GM21528 (cell line): ENCODE measurements at regions not wholly inside any gene's neighbourhood (a gene's known extent, or its start where the extent isn't known, plus 50 kb on each side); places are given as distances from the start of the nearest gene placed in this dataset.

Experiments
- ATAC-seq: cut with Tn5 transposase; IDR thresholded peaks from one replicate; pipeline ENCODE4 v1.9.1; 2021; ENCODE audit warnings: mild to moderate bottlenecking, moderate library complexity; ENCODE audit not compliant: unreplicated experiment, low FRiP score

DNA sequence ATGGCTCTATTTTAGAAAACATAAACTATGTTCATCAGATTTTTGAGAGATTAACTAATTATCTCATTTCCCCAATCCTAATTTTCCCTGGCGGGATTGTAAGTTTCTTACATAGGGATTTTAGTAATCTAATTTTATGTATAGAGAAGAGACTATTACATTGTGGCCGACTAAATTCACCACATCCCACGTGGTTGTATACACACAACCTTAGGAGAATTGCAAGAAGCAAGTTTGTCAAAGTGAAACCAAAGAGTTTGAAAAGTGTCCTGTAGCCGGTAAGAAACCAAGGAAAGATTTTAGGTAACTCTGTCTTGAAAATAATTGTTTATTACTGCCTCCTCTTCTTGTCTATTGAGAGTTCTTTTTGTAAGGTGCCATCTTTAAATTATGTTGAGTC, 550.6 kb downstream of the LTN1 start:
- ATAC-seq, result no peak

DNA sequence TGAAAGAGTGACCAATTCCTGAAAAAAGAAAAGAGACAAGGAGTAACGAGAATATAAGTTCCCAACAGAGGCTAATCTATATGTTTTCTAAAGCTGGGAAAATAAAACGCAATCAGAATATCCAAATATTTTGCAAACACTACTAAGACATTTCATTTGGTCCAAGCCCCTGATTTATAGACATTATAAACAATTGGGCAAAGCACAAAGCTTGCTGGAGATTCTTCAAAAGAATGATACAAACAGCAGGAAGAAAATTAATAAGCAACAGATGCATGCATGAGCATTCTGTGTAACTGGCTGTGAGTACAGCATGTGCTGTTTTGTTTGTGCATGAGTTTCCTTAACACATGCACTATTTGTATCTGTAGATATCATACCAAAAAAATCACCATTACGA, 552.9 kb downstream of the LTN1 start:
- ATAC-seq, result no peak

DNA sequence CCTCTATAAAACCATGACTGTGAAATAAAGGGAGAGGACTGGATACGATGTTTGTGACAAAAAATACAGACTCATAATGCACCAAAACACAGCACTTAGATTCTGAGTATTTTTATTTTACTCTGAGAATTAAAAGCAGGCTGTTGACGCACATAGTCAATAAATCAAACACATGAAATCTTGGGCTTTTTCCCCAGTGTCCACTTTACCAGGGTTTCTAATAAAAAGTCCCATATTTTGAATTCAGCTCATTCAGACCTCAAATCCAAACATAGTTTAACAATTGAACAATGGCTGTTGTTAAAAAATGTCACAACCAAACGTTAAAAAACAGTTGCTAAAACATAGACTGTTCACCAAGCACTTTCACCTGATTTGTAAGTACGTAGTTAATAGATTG, 553.4 kb downstream of the LTN1 start:
- no peak for ATAC-seq

DNA sequence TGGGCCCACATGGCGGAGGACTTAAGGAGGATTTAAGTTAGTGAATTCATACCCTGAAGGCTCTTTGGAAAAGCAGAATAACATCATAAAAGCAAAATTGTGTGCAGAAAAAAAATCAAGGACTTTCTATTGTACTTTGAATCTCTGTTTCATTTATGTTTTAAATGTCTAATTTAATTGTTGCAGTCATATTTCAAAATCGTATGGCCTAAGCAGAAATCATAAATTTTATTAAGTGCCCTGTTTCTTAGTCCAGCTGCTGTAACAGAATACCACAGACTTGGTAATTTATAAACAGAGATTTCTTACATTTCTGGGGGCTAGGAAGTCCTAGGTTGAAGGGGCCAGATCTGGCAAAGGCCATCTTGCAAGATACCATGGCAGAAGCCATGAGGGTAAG, 555.6 kb downstream of the LTN1 start:
- no peak for ATAC-seq

DNA sequence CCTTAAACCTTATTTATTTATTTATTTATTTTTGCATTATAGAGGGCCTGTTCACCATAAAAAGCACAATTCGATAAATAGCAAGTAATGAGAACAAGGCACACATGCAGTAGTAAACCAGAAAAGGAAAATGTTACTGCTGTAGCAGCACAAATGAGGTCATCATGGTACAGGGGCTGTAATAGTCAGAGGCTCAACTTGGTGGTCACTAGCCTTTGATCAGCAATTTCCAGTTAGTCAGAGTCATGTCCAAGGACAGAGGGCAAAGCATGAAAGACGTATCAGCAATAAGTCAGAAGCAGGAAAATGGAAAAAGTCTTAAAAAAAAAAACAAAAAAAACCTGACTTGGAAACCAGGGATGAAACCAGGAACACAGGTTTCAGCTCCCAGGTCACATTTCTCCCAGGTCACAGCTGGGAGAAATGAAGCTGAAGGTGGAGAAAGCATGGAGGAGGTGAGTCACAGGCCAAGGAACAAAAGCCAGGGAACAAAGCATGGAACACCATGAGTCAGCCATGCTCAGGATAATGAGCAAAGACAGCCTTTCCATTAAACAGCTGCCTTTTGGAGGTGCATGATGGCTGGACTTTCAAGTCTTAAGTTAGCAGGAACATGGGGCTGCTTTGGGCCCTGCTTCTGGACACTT, 556.3 kb downstream of the LTN1 start:
- ATAC-seq, result no peak

DNA sequence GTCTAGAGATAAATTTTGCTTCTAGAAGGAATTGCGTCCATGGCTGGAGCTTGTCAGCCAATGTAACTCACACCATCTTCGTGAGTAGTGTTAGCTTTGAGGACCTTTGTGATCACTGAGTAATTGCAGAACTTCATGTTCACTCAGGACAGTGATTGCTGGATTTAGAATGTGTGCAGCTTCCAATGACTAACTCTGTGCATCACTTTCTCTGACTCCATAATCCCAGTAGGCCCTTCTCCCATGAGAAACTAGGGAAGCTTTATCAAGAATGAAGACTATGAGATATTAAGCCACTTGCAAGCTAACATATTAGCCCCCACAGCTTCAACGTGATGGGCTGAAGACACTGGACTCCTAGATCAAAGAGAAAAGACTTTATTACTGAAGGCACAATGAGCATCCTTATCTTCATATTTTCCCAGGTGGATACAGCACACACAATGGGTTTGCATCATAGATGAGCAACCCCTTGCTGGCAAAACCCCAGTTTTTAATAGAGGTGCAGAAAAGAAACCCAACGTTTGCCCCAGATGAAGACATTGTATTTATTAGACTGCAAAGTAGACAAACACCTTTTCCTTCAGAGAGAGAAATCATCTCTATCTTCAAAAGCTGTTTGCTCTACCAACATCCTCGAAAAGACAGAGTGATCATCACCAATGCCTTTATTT, 561.0 kb downstream of the LTN1 start:
- ATAC-seq, result no peak

DNA sequence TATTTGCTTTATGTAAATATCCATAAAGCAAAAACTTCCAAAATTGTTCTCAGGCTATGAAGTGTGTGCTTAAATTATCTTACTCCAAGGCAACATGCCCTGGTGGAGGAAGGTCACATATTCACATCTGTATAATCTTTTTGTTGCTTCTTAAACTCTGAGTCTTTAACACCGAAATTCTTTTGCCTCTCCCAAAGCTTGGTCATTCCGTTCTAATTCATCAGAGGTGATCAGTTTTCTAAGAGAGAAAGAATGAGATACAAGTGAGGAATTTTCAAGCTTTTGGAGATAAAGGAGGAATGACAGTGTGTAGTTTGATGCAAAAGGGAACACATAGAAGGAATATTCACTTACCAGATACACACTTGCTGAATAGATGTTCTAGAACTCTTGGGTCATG, 561.7 kb downstream of the LTN1 start:
- ATAC-seq, result no peak

DNA sequence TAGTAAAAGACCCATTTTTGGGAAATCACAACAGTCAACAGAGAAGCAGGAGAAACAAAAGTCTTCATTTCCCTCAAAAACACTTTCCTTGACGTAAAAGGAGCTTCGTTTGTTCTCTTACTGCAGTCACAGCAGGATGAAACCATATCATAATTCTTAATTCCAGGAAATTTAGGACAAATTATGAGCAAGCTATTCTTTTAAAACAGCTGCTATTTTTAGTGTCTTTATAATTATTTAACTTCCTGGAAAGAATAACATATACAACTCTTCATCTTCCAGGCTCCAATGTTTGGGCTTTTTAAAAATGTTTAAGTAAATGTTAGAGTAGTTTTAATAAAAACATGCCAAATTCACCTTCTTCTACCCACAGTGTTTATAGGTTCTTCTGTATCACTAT, 563.5 kb downstream of the LTN1 start:
- ATAC-seq, result no peak

DNA sequence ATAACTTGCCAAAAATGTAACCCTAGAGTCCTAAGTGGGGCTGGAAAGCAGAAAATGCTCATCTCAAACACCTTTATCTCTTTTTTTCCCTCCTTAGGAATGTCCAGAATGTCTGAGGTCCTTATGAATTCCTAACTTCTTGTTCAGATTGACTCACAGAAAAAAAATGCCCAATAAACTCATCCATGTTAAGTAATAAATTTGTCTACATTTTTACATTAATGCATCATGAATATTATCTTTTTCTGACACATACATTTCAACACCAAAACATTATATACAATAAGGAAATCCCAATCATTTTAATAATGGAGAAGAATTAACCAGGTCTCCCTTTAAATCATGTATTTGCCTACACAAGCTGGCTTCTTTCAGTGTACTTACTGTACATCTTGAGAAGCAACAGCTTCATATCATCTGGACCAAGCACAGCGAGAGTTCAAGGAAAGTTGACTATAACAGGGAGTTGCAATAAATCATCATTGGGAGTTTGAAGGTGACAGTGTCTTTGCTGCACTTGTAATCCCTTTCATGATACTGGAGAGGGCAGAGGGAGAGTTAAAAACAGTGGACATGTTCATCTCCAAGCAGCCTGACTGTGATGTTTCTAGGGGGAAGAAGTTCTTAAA, 565.2 kb downstream of the LTN1 start:
- no peak for ATAC-seq

DNA sequence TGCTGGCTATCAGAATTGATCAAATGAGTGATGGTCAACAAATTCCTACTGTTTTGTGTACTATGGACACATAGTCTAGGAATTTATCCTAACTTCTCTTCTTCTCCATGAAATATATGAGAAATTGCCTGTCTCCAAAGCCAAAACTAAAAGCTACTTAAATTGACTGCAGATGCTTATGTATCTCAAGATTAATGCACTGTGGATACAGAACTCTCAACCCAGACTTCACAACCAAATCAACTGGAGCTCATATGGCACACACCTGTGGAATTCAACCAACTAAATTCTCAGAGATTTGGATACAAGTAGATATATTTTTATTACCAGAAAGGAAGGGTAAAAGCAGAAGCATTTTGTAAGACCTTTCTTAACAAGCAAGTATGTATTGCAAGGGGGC, 566.1 kb downstream of the LTN1 start:
- no peak for ATAC-seq

DNA sequence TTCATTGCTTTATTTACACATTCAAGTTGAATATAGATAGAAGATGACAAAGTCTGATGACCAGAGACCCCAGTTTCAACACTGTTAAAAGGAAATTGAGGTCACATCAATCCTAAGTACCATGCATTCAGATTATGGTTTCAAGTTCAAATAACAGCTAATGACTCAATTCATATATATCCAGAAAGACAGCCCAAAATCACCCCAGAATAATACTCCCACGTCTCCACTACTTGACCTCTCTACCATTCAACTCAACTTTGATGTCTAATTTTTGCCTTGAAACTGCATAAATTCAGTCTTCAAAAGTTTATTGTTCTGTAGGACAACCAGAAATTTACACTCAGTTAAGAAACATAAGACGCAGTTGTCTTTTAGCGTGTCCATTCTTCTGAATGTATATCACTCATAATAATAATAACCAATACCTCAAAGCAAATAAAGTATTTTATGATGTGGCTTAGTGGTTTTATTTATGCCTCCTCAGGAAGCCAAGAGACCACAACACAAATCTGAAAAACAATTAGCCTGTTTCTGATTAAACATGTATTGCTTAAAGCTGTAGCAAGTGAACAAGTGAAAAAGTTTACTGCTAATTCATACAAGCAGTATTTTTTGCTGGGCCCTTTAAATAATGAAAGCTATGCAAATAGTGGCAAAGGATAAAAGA, 569.0 kb downstream of the LTN1 start:
- ATAC-seq, result no peak

DNA sequence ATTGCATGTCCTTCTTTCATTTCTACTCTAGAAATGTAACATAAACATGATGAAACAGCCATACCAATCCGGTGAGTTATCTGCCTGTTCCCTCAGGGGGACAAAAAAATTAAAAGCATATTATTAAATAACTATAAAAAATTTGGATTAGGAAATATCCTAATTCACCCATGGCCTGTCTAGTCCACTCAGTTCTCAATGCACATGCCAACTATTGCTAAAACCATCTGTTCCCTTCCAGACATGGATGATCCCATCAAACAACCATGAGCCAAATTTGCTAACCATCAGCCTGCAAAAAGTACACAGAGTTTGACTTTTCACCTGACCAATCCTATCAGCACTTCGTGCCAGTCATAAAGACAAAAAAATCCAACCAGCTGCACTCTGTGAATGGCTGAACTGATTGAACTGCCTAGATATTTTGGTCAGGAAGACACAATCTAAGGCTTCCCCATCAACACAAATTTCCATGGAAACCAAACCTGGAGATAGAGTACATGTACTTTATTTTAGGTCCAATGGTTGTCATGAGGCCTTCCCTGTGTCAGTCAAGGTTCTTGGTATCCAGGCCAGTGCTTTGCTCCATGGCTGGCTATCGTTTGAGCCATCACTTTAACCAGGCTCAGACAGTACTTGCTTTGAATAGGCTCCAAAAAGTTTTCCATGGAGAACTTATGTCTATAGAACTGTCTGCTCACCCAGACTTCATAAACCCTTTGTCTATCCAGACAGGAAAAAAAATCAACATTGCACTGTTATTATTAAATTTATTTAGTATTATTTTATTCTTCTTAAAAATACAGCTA, 570.8 kb downstream of the LTN1 start:
- no peak for ATAC-seq

DNA sequence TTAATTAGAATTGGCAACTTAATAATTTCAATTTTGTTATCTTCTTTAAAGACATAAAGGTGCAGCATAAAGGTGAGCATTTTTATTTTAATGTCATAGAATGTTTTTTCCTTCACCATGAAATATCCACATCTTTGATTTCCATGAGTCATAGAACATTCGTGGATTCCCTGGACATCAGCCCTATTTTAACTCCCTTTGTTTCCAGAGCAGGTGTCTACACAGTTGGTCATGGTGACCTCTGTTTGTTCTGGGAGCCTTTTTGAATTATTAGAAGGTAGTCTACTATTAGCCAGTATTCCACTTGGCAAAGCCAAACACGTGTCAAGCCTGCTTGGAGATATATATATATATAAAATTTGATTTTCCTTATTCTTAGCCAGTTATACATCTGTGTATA, 572.9 kb downstream of the LTN1 start:
- no peak for ATAC-seq

DNA sequence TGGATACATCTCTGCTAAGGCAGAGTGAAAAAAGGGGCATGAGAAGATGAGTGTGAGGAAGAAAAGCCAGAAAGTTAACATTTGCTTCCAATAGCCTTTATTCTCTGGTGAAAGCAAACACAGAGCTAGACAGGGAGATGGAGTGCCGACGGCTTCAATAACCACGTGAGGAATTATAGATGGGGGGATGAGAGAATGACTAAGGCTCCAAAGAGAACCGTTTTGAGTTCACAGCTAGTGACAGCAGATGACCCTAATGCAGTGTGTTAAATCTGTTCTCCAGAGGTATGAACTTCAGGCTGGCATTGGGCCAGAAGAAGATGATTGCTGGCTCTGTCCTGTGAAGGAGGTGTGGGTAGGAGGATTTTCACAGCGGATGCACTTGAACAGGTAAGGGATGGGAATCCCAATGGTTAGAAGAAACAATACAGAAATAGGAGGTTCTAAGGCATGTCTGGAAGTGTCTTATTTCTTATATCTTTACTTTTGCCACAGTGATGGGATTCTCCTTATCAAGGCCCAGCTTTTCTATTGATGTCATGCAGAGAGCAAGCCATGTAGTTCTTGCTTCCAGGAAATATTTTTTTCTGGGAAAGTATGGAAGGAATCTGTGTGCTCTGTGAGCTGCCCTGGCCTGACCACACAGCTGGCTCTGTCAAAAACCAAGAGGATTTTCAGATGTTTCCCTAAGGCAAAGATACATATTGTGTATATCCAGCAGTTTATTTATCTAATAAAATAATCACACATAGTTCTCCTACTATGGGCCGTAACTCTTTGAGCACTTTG, 573.8 kb downstream of the LTN1 start:
- no peak for ATAC-seq

DNA sequence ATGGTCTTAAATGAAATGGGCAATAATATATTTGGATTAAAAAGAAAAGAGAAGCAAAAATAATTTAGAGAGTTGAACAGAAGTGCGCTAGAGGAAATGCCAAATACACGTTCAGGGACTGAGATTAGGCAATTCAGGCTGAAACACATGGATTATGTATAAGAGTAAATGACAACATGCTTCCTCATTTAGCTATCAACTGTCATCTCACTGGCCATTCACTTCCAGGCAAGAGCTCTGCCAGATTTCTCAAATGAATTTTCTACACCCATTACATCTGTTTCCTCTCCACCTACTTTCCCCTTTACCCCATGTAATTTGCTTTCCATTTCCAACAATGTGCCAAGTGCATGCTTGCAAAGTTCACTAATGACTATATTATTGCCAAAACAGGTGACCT, 582.4 kb downstream of the LTN1 start:
- ATAC-seq, result no peak

DNA sequence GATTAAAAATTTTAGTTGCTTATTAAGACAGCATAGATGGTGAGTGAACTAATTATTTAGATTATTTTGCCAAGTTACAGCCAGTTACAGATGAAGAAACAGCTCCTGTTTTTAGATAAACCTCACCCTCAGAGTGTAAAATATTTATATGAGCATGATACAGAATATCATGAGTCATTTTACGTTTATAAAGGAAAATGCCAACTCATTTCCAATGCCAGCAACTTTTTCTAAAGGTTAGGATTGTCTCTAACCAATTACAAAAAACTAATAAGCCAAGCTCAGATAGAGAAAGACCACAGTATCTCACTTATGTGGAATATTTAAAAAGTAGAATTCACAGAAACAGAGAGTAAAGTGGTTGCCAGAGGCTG, 590.1 kb downstream of the LTN1 start:
- ATAC-seq, result no peak

DNA sequence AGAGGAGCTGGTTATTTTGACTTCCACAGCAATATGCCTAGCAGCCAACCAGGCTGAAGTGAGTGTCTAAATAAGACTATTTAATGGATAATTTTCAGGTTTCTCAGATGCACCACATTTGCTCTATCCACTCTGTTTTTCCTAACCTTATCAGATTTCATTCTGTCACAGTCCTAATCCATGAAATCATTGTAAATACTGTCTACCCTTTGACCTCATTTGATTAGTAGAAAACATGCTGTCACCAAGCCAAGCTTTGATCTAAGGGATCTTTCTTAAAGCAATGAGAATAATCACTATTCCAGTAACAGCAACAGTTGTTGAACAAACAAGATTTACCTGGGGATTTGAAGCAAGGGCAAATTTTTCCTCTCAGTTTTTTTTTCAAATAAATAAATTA, 595.6 kb downstream of the LTN1 start:
- ATAC-seq, result no peak

DNA sequence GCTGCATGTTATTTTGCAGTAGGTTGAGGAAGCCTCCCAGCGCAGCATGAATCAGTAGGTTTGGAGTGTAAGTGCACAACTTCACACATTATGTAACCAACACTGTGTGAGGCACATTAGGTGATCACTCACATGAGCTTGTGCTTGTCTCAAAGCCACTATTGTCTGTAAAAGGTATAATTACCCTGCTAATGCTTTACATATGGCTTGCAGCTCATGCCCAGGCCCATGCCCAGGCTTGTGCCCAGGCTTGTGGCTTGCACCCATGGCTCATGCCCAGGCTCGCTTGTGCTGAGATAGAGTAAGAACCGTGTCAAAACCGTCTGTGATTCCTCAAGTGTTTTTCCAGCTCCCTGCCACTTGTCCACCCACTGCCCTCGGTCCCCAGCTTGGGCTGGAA, 596.3 kb downstream of the LTN1 start:
- no peak for ATAC-seq

DNA sequence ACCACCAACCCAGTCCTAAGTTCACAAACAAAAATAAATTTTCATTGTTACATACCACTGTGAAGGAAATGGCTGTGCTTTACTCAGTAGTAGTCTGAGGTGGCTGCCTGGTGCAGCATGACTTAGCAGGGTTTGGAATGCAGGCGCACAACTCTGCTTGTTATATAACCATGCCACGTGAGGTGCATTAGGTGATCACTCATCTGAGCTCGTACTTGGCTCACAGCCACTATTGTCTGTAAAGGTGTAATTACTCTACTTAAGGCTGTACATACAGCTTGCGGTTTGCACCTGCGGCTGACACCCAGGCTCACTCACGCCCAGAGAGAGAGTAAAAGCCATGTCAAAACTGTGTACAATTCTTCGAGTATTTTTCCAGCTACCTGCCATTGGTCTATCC, 599.4 kb downstream of the LTN1 start:
- no peak for ATAC-seq
